ENCODE measurements at regions not wholly inside any gene's neighbourhood (a gene's known extent, or its start where the extent isn't known, plus 50 kb on each side); places are given as distances from the start of the nearest gene placed in this dataset.

DNA sequence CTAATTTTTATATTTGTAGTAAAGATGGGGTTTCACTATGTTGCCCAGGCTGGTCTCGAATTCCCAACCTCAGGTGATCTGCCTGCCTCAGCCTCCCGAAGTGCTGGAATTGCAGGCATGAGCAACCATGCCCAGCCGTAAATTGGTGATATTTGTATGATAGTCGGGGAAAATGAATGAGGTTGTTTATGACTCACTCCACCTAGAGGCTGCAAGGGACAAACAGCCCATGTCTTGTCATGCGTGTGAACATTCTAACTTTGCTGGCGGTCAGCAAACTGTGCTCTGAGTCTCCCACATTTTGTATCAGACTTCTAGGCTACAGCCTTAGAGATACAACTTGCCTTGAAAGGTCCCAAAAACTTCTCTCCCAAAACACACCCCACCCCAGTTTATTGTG is 133.5 kb upstream of the DTNA start:
- TF ChIP-seq, protein P1, sequence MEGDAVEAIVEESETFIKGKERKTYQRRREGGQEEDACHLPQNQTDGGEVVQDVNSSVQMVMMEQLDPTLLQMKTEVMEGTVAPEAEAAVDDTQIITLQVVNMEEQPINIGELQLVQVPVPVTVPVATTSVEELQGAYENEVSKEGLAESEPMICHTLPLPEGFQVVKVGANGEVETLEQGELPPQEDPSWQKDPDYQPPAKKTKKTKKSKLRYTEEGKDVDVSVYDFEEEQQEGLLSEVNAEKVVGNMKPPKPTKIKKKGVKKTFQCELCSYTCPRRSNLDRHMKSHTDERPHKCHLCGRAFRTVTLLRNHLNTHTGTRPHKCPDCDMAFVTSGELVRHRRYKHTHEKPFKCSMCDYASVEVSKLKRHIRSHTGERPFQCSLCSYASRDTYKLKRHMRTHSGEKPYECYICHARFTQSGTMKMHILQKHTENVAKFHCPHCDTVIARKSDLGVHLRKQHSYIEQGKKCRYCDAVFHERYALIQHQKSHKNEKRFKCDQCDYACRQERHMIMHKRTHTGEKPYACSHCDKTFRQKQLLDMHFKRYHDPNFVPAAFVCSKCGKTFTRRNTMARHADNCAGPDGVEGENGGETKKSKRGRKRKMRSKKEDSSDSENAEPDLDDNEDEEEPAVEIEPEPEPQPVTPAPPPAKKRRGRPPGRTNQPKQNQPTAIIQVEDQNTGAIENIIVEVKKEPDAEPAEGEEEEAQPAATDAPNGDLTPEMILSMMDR (IDR thresholded peaks at IDR 0.05; ENCODE audit: borderline replicate concordance, control extremely low read depth, extremely low read depth, insufficient read depth, missing control alignments), result no peak
- DNase-seq (ENCODE audit: low spot score), result no peak
- in situ Hi-C loops (cut with MboI; ENCODE audit: low sequenced_read_pairs, unreplicated experiment), result no loop called here

- in situ Hi-C loops (cut with MboI; ENCODE audit: low sequenced_read_pairs, unreplicated experiment), result no loop called here
- TF ChIP-seq, protein P1 (IDR thresholded peaks at IDR 0.05; ENCODE audit: borderline replicate concordance, control extremely low read depth, extremely low read depth, insufficient read depth, missing control alignments), result no peak
- DNase-seq (ENCODE audit: low spot score), result no peak
Measured at GRCh38 chr18:34583895-34584294, 126.2 kb upstream of the DTNA start.

GRCh38 chr18:34590503-34590902 is 119.6 kb upstream of the DTNA start:
- TF ChIP-seq, protein P1 (IDR thresholded peaks at IDR 0.05; ENCODE audit: borderline replicate concordance, control extremely low read depth, extremely low read depth, insufficient read depth, missing control alignments), result no peak
- in situ Hi-C loops (cut with MboI; ENCODE audit: low sequenced_read_pairs, unreplicated experiment), result no loop called here
- DNase-seq (ENCODE audit: low spot score), result no peak

- DNase-seq (ENCODE audit: low spot score), result no peak
- in situ Hi-C loops (cut with MboI; ENCODE audit: low sequenced_read_pairs, unreplicated experiment), result no loop called here
- TF ChIP-seq, protein P1 (IDR thresholded peaks at IDR 0.05; ENCODE audit: borderline replicate concordance, control extremely low read depth, extremely low read depth, insufficient read depth, missing control alignments), result no peak
Measured at GRCh38 chr18:34591920-34592444, 118.1 kb upstream of the DTNA start.

- TF ChIP-seq, protein P1 (IDR thresholded peaks at IDR 0.05; ENCODE audit: borderline replicate concordance, control extremely low read depth, extremely low read depth, insufficient read depth, missing control alignments), result no peak
- in situ Hi-C loops (cut with MboI; ENCODE audit: low sequenced_read_pairs, unreplicated experiment), result no loop called here
Measured at GRCh38 chr18:34592481-34592880, 117.6 kb upstream of the DTNA start.

DNA sequence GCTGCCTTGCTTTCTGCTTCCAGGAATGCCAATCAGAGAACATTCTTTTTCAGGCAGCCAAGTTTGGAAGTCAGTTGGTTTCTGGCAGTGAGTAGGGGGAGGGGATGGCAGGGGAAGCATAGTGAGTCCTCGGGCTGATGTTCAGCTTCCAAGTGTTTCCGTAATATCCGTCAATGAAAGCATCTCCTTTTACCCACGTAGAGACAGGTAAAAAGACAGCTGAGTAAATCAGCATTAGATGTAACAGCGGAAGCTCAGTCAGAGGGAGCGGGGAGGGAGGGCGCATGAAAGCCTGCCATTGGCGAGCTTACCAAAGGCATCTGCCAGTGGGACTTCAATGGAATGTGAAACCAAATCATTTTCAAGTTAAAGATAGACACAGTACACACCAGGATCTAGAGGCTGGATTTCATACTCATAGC is 117.1 kb upstream of the DTNA start:
- TF ChIP-seq, protein P1 (IDR thresholded peaks at IDR 0.05; ENCODE audit: borderline replicate concordance, control extremely low read depth, extremely low read depth, insufficient read depth, missing control alignments), result no peak
- in situ Hi-C loops (cut with MboI; ENCODE audit: low sequenced_read_pairs, unreplicated experiment), result no loop called here
- DNase-seq (ENCODE audit: low spot score), result no peak

More at GRCh38 chr18:34592481-34592880, 117.6 kb upstream of the DTNA start:
- DNase-seq (ENCODE audit: low spot score), result no peak
